Trophoblast cell (in vitro differentiated cells and primary cell): ENCODE measurements at regions not wholly inside any gene's neighbourhood (a gene's known extent, or its start where the extent isn't known, plus 50 kb on each side); places are given as distances from the start of the nearest gene placed in this dataset.
A peak's percentile ranks its signal among the peaks of the same experiment; 100 is the strongest.

ENCODE experiments used
- DNase-seq, 2 donors: peaks; one replicate each; pipeline ENCODE4 v3.0.0-alpha.2; 2016
- H2AFZ ChIP-seq: 2 replicates; pipeline ENCODE4 v1.6.1; 2013; ENCODE audit warnings: low read length, moderate library complexity, mild to moderate bottlenecking; ENCODE audit not compliant: insufficient read depth, poor library complexity
- H2AK5ac ChIP-seq: 2 replicates; pipeline ENCODE4 v1.6.1; 2013; ENCODE audit warnings: mild to moderate bottlenecking, low read length
- H2BK120ac ChIP-seq: 2 replicates; pipeline ENCODE4 v1.6.1; 2013; ENCODE audit warnings: low read length, mild to moderate bottlenecking, moderate library complexity; ENCODE audit not compliant: insufficient read depth, poor library complexity
- H2BK12ac ChIP-seq: 2 replicates; pipeline ENCODE4 v1.6.1; 2013; ENCODE audit warnings: mild to moderate bottlenecking, low read length, moderate library complexity
- H2BK5ac ChIP-seq: 2 replicates; pipeline ENCODE4 v1.6.1; 2013; ENCODE audit warnings: low read length, low read depth, moderate library complexity, mild to moderate bottlenecking; ENCODE audit not compliant: poor library complexity
- H3K14ac ChIP-seq: 2 replicates; pipeline ENCODE4 v1.6.1; 2013; ENCODE audit warnings: mild to moderate bottlenecking, low read length
- H3K18ac ChIP-seq: 2 replicates; pipeline ENCODE4 v1.6.1; 2013; ENCODE audit warnings: mild to moderate bottlenecking, low read length
- H3K23ac ChIP-seq: 2 replicates; pipeline ENCODE4 v1.6.1; 2013; ENCODE audit warnings: low read length
- H3K27ac ChIP-seq: 2 replicates; pipeline ENCODE4 v1.5.1; 2013; ENCODE audit warnings: low read depth, mild to moderate bottlenecking, inconsistent platforms, low read length, moderate library complexity
- H3K27me3 ChIP-seq: 2 replicates; pipeline ENCODE4 v1.6.1; 2013; ENCODE audit warnings: inconsistent platforms, mild to moderate bottlenecking, low read length, moderate library complexity; ENCODE audit not compliant: insufficient read depth
- H3K36me3 ChIP-seq, 2 experiments: 1 replicate in 1 of 2; 2 replicates in 1 of 2; pipeline ENCODE4 v1.6.1; 2013; ENCODE audit warnings: low read length in 2 of 2, mild to moderate bottlenecking in 2 of 2, moderate library complexity in 1 of 2; ENCODE audit not compliant: insufficient read depth in 2 of 2, control insufficient read depth in 1 of 2
- H3K4ac ChIP-seq: 2 replicates; pipeline ENCODE4 v1.6.1; 2013; ENCODE audit warnings: low read depth, mild to moderate bottlenecking, low read length, moderate library complexity
- H3K4me1 ChIP-seq, 2 experiments: 1 replicate in 1 of 2; 2 replicates in 1 of 2; pipeline ENCODE4 v1.6.1; 2013; ENCODE audit warnings: low read length in 2 of 2, mild to moderate bottlenecking in 2 of 2, moderate library complexity in 1 of 2; ENCODE audit not compliant: insufficient read depth in 2 of 2, control insufficient read depth in 1 of 2
- H3K4me2 ChIP-seq: 2 replicates; pipeline ENCODE4 v1.6.1; 2013; ENCODE audit warnings: inconsistent platforms, mild to moderate bottlenecking, low read length, moderate library complexity
- H3K4me3 ChIP-seq: 2 replicates; pipeline ENCODE4 v1.5.1; 2013; ENCODE audit warnings: mild to moderate bottlenecking, low read depth, low read length, inconsistent platforms
- H3K79me1 ChIP-seq: one replicate; pipeline ENCODE4 v1.6.1; 2013; ENCODE audit warnings: low read length
- H3K79me2 ChIP-seq: 2 replicates; pipeline ENCODE4 v1.6.1; 2013; ENCODE audit warnings: low read length, mild to moderate bottlenecking; ENCODE audit not compliant: control insufficient read depth, insufficient read depth, poor library complexity
- H3K9ac ChIP-seq: 2 replicates; pipeline ENCODE4 v1.6.1; 2013; ENCODE audit warnings: mild to moderate bottlenecking, low read length
- H3K9me3 ChIP-seq: 2 replicates; pipeline ENCODE4 v1.6.1; 2013; ENCODE audit warnings: low read depth, mild to moderate bottlenecking, control low read depth, inconsistent platforms, low read length; ENCODE audit not compliant: insufficient read depth
- H4K12ac ChIP-seq: 2 replicates; pipeline ENCODE4 v1.6.1; 2013; ENCODE audit warnings: low read depth, mild to moderate bottlenecking, low read length, moderate library complexity
- H4K8ac ChIP-seq: 2 replicates; pipeline ENCODE4 v1.6.1; 2013; ENCODE audit warnings: low read depth, mild to moderate bottlenecking, low read length, moderate library complexity
- H4K91ac ChIP-seq: one replicate; pipeline ENCODE4 v1.6.1; 2013; ENCODE audit warnings: low read depth, mild to moderate bottlenecking, low read length, moderate library complexity
- WGBS: extraction: QIAGEN DNeasy Blood & Tissue Kit; methylation state at CpG from one replicate; pipeline ENCODE4 v1.1.7; 2013; ENCODE audit warnings: missing lambda C conversion rate; ENCODE audit not compliant: insufficient read length, insufficient coverage; ENCODE audit errors: extremely low coverage; 5-methylcytosine and 5-hydroxymethylcytosine counted together

- Histone ChIP-seq H3K4me1 (no peaks in the 10 kb centered on the region), H3K4me2 (no peak overlapping the region), H2BK12ac (no peak overlapping the region), H3K27me3 (no peaks in the 10 kb centered on the region), H3K18ac (no peak overlapping the region), H3K23ac (no peak overlapping the region), H2AK5ac (no peak overlapping the region), H4K8ac (no peak overlapping the region), H3K4me3 (no peak overlapping the region), H3K36me3 (no peaks in the 10 kb centered on the region), H4K12ac (no peak overlapping the region), H4K91ac (no peak overlapping the region), H3K27ac (no peak overlapping the region), H3K9ac (no peak overlapping the region), H2AFZ (no peak overlapping the region), H2BK120ac (no peak overlapping the region), H3K79me2 (no peaks in the 10 kb centered on the region), H3K4ac (no peak overlapping the region), H3K9me3 (peaks cover 7% of the 10 kb centered on the region), H2BK5ac (no peak overlapping the region), H3K79me1 (no peaks in the 10 kb centered on the region), H3K14ac (no peak overlapping the region)
- WGBS = no CpG with 5 or more reads among the region's 2 CpGs
- no peak for DNase-seq
Observed at GRCh38 chr4:167509551-167509950, 275.3 kb upstream of the SPOCK3 start.

- no peak overlapping the region for H3K9ac ChIP-seq
- WGBS = no CpG with 5 or more reads among the region's 2 CpGs
- no peak overlapping the region for H3K4me3 ChIP-seq
- no peaks in the 10 kb centered on the region for H3K79me2 ChIP-seq
- no peaks in the 10 kb centered on the region for H3K27me3 ChIP-seq
- no peaks in the 10 kb centered on the region for H3K79me1 ChIP-seq
- H4K91ac ChIP-seq = no peak overlapping the region
- H3K18ac ChIP-seq = no peak overlapping the region
- H2BK5ac ChIP-seq = no peak overlapping the region
- peak; percentile 2 to 30 for DNase-seq
- H2AFZ ChIP-seq = no peak overlapping the region
- no peak overlapping the region for H3K14ac ChIP-seq
- no peaks in the 10 kb centered on the region for H3K4me1 ChIP-seq
- no peak overlapping the region for H3K27ac ChIP-seq
- H3K9me3 ChIP-seq = no peaks in the 10 kb centered on the region
- H3K4ac ChIP-seq = no peak overlapping the region
- H2BK120ac ChIP-seq = no peak overlapping the region
- no peak overlapping the region for H3K23ac ChIP-seq
- no peak overlapping the region for H4K12ac ChIP-seq
- H4K8ac ChIP-seq = no peak overlapping the region
- no peak overlapping the region for H2BK12ac ChIP-seq
- H3K36me3 ChIP-seq = no peaks in the 10 kb centered on the region
- no peak overlapping the region for H2AK5ac ChIP-seq
- H3K4me2 ChIP-seq = no peak overlapping the region
Observed at GRCh38 chr4:167524091-167524490, 289.8 kb upstream of the SPOCK3 start.

GRCh38 chr4:167537761-167538160 lies 303.5 kb upstream of the SPOCK3 start:
- Histone ChIP-seq H3K9ac (no peak overlapping the region), H3K79me1 (no peaks in the 10 kb centered on the region), H2BK12ac (no peak overlapping the region)

GRCh38 chr4:167541286-167541685 lies 307.0 kb upstream of the SPOCK3 start:
- Histone ChIP-seq H3K36me3 (no peaks in the 10 kb centered on the region), H3K27ac (no peak overlapping the region), H3K79me1 (no peaks in the 10 kb centered on the region), H3K23ac (no peak overlapping the region), H3K4ac (no peak overlapping the region), H2BK5ac (no peak overlapping the region), H4K12ac (no peak overlapping the region), H3K79me2 (no peaks in the 10 kb centered on the region), H3K4me3 (no peak overlapping the region), H2AK5ac (no peak overlapping the region), H3K9ac (no peak overlapping the region), H2BK12ac (no peak overlapping the region), H3K9me3 (no peaks in the 10 kb centered on the region), H2AFZ (no peak overlapping the region), H4K91ac (no peak overlapping the region), H3K18ac (no peak overlapping the region), H3K4me1 (no peaks in the 10 kb centered on the region), H3K27me3 (no peaks in the 10 kb centered on the region), H4K8ac (no peak overlapping the region), H2BK120ac (no peak overlapping the region), H3K14ac (no peak overlapping the region), H3K4me2 (no peak overlapping the region)
- WGBS = no CpG with 5 or more reads among the region's 3 CpGs
- DNase-seq = no peak

More at GRCh38 chr4:167537761-167538160, 303.5 kb upstream of the SPOCK3 start:
- H2BK5ac ChIP-seq = no peak overlapping the region
- no peak for DNase-seq
- no peak overlapping the region for H4K12ac ChIP-seq
- no CpG with 5 or more reads among the region's 1 CpG for WGBS
- no peak overlapping the region for H2AK5ac ChIP-seq
- no peaks in the 10 kb centered on the region for H3K9me3 ChIP-seq
- no peak overlapping the region for H3K23ac ChIP-seq
- H3K4ac ChIP-seq = no peak overlapping the region
- no peaks in the 10 kb centered on the region for H3K36me3 ChIP-seq
- no peaks in the 10 kb centered on the region for H3K27me3 ChIP-seq
- no peaks in the 10 kb centered on the region for H3K79me2 ChIP-seq
- H2AFZ ChIP-seq = no peak overlapping the region
- H3K4me3 ChIP-seq = no peak overlapping the region
- no peak overlapping the region for H3K18ac ChIP-seq
- H4K8ac ChIP-seq = no peak overlapping the region
- H4K91ac ChIP-seq = no peak overlapping the region
- H3K14ac ChIP-seq = no peak overlapping the region
- no peak overlapping the region for H3K4me2 ChIP-seq
- H2BK120ac ChIP-seq = no peak overlapping the region
- no peaks in the 10 kb centered on the region for H3K4me1 ChIP-seq
- no peak overlapping the region for H3K27ac ChIP-seq
